ENCODE measurements at regions not wholly inside any gene's neighbourhood (a gene's known extent, or its start where the extent isn't known, plus 50 kb on each side); places are given as distances from the start of the nearest gene placed in this dataset.

- H3K79me2 ChIP-seq (ENCODE audit: insufficient read depth, low read length): no peaks in the 10 kb centered on the region
- H3K4me1 ChIP-seq (ENCODE audit: insufficient read depth, low read length): no peaks in the 10 kb centered on the region
- TF ChIP-seq CTCF (conservative IDR thresholded peaks at IDR 0.05): no peak
- H3K4me2 ChIP-seq (ENCODE audit: insufficient read depth, insufficient read length, low read length): no peak overlapping the region
- no peak overlapping the region for H3K14ac ChIP-seq (ENCODE audit: insufficient read depth, low read length)
- H4K5ac ChIP-seq (ENCODE audit: insufficient read length, low read depth, low read length): no peak overlapping the region
- no peak overlapping the region for H2AFZ ChIP-seq (ENCODE audit: low read length)
- no peak overlapping the region for H3K18ac ChIP-seq (ENCODE audit: insufficient read length, low read depth, low read length)
- H2BK12ac ChIP-seq (ENCODE audit: insufficient read length, low read depth, low read length): no peak overlapping the region
- H3K9ac ChIP-seq (ENCODE audit: extremely low read depth, insufficient read length, low read length): no peak overlapping the region
- H2BK20ac ChIP-seq (ENCODE audit: low read depth, low read length, poor library complexity, severe bottlenecking): no peak overlapping the region
- H3K9me3 Mint-ChIP-seq: peaks cover 11 to 13% of the 10 kb centered on the region in 2 experiments
- no peak overlapping the region for H3K27ac Mint-ChIP-seq
- no peak overlapping the region for H3K27ac ChIP-seq (ENCODE audit: insufficient read length, low read depth, low read length)
- H3K27me3 Mint-ChIP-seq (ENCODE audit: low read depth): peaks cover 1% of the 10 kb centered on the region; the same call in 1 of the 2 replicates
- no peaks in the 10 kb centered on the region for H4K20me1 ChIP-seq (ENCODE audit: control insufficient read depth, insufficient read depth, insufficient read length)
- H3K9me3 ChIP-seq (ENCODE audit: control insufficient read depth, low read depth, low read length): peaks cover 12% of the 10 kb centered on the region
- H2BK120ac ChIP-seq (ENCODE audit: low read depth, low read length, poor library complexity, severe bottlenecking): no peak overlapping the region
- H3K4me3 Mint-ChIP-seq: no peak overlapping the region
- no peak overlapping the region for H3K4ac ChIP-seq (ENCODE audit: low read depth, low read length)
- no peak overlapping the region for H4K8ac ChIP-seq (replicated peaks; ENCODE audit: insufficient read length, low read depth, low read length)
- no peak overlapping the region for H4K91ac ChIP-seq (ENCODE audit: insufficient read length, low read depth, low read length)
- H2BK5ac ChIP-seq (ENCODE audit: insufficient read length, low read length): no peak overlapping the region
- no peaks in the 10 kb centered on the region for H3K79me1 ChIP-seq (ENCODE audit: insufficient read depth, low read depth, low read length, poor library complexity, severe bottlenecking)
- H3K23ac ChIP-seq (ENCODE audit: insufficient read length, low read depth, low read length): no peak overlapping the region
- H3K36me3 Mint-ChIP-seq (ENCODE audit: insufficient read depth in 1 of 3, low read depth in 3 of 3): peaks cover 5 to 12% (median 10%) of the 10 kb centered on the region in 3 experiments
- no peaks in the 10 kb centered on the region for H3K27me3 ChIP-seq (ENCODE audit: insufficient read depth, low read length)
- no CpG with 5 or more reads among the region's 3 CpGs for WGBS (ENCODE audit: extremely low coverage, insufficient read length, low lambda C conversion rate)
- DNase-seq: no peak
- no peak overlapping the region for H3T11ph ChIP-seq (ENCODE audit: low read length)
- H3K23me2 ChIP-seq (ENCODE audit: insufficient read length, low read depth, low read length, poor library complexity, severe bottlenecking): no peaks in the 10 kb centered on the region
- H3K56ac ChIP-seq (ENCODE audit: insufficient read length, low read depth, low read length): no peak overlapping the region
- H3K4me1 Mint-ChIP-seq: no peaks in the 10 kb centered on the region
- no peak overlapping the region for H2AK5ac ChIP-seq (ENCODE audit: insufficient read length, low read length)
- H2BK15ac ChIP-seq (ENCODE audit: low read depth, low read length): no peak overlapping the region
Observed at GRCh38 chr5:117519957-117520500, 945.4 kb upstream of the SEMA6A start.
